ENCODE measurements at regions not wholly inside any gene's neighbourhood (a gene's known extent, or its start where the extent isn't known, plus 50 kb on each side); places are given as distances from the start of the nearest gene placed in this dataset.

DNA sequence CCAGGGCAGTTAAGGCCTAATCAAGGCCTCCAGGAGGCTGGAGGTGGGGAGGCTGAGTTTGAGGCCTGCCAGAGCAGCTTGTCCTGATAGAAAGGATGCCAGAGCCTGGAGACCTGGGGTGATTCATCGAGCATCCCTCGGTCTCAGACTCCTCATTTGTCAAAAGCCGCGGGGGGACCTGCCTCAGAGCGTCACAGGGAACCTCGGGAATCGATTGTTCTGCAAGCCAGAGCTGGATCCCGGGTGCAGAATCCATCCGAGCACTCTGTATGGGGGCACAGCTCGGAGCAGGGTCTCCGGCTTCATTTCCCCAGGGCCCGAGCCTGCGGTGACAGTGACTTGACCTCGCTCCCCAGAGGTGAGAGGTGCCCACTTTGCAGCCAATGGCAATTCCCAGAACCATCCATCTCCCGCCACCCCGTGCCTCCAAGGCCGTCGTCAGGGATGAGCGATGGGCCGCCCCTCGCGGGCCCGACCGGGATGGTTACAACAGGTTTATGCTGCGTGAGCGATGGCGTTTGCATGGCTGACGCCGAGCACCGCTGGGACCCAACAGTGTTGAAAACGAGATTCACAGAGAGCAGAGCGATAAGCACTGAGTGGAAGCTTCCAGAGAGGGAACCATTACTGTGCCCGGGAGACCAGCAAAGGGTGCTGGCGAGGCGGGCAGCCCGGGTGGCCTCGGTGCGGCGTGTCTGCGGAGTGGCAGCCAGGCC is 117.1 kb upstream of the GSE1 start:
- no peak for TF ChIP-seq POLR2A (IDR thresholded peaks at IDR 0.05)
- TF ChIP-seq, protein P1, sequence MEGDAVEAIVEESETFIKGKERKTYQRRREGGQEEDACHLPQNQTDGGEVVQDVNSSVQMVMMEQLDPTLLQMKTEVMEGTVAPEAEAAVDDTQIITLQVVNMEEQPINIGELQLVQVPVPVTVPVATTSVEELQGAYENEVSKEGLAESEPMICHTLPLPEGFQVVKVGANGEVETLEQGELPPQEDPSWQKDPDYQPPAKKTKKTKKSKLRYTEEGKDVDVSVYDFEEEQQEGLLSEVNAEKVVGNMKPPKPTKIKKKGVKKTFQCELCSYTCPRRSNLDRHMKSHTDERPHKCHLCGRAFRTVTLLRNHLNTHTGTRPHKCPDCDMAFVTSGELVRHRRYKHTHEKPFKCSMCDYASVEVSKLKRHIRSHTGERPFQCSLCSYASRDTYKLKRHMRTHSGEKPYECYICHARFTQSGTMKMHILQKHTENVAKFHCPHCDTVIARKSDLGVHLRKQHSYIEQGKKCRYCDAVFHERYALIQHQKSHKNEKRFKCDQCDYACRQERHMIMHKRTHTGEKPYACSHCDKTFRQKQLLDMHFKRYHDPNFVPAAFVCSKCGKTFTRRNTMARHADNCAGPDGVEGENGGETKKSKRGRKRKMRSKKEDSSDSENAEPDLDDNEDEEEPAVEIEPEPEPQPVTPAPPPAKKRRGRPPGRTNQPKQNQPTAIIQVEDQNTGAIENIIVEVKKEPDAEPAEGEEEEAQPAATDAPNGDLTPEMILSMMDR (IDR thresholded peaks at IDR 0.05 in 4 of 5, conservative IDR thresholded peaks at IDR 0.05 in 1 of 5) = no peak
